Choroid plexus epithelial cell (primary cell): ENCODE measurements at regions not wholly inside any gene's neighbourhood (a gene's known extent, or its start where the extent isn't known, plus 50 kb on each side); places are given as distances from the start of the nearest gene placed in this dataset.

ENCODE experiments used
- DNase-seq: peaks from one replicate; pipeline ENCODE4 v3.0.0-alpha.2; 2010; ENCODE audit warnings: low read depth
- H3K4me3 ChIP-seq: 2 replicates; pipeline ENCODE4 v1.5.1; 2011; ENCODE audit warnings: low read depth, mild to moderate bottlenecking, control low read depth, low read length, moderate library complexity
- CTCF ChIP-seq: conservative IDR thresholded peaks from 2 replicates; pipeline ENCODE4 v1.5.1; 2011; ENCODE audit warnings: low read depth, mild to moderate bottlenecking, control low read depth, inconsistent platforms, low read length, moderate library complexity

GRCh38 chr2:84041506-84041905, 417.6 kb downstream of the SUCLG1 start:
- no peak for TF ChIP-seq CTCF
- no peak overlapping the region for H3K4me3 ChIP-seq
- DNase-seq, result no peak

- no peak for DNase-seq
- TF ChIP-seq CTCF, result no peak
- H3K4me3 ChIP-seq, result no peak overlapping the region
Measured at GRCh38 chr2:84040281-84040680, 418.8 kb downstream of the SUCLG1 start.

GRCh38 chr2:84038866-84039265, 420.2 kb downstream of the SUCLG1 start:
- TF ChIP-seq CTCF, result no peak
- no peak overlapping the region for H3K4me3 ChIP-seq

GRCh38 chr2:84033347-84033974, 425.6 kb downstream of the SUCLG1 start:
- DNase-seq, result no peak
- no peak for TF ChIP-seq CTCF
- H3K4me3 ChIP-seq, result no peak overlapping the region

More at GRCh38 chr2:84038866-84039265, 420.2 kb downstream of the SUCLG1 start:
- no peak for DNase-seq

GRCh38 chr2:84031312-84032050, 427.6 kb downstream of the SUCLG1 start:
- H3K4me3 ChIP-seq, result no peak overlapping the region
- no peak for TF ChIP-seq CTCF
- DNase-seq, result no peak

- no peak for DNase-seq
- no peak overlapping the region for H3K4me3 ChIP-seq
- TF ChIP-seq CTCF, result no peak
Measured at GRCh38 chr2:84029903-84030575, 429.0 kb downstream of the SUCLG1 start.
